SU-DHL-6 (cell line): ENCODE measurements at regions not wholly inside any gene's neighbourhood (a gene's known extent, or its start where the extent isn't known, plus 50 kb on each side); places are given as distances from the start of the nearest gene placed in this dataset.

ENCODE experiments used
- H2AFZ ChIP-seq: fragments of 200-600 bp; sonication (generic); 2 replicates; pipeline ENCODE4 v1.6.1; 2014; ENCODE audit warnings: low read depth, mild to moderate bottlenecking, moderate library complexity, mixed read lengths, antibody characterized with exemption, low read length; ENCODE audit not compliant: severe bottlenecking
- H3F3A ChIP-seq: fragments of 200-600 bp; shearing (Covaris generic); 2 replicates; pipeline ENCODE4 v1.6.0; 2016; ENCODE audit warnings: antibody characterized with exemption, mild to moderate bottlenecking; ENCODE audit not compliant: insufficient read depth
- H3K27ac ChIP-seq: fragments of 200-600 bp; sonication (generic); 2 replicates; pipeline ENCODE4 v1.5.1; 2016; ENCODE audit warnings: low read depth, mild to moderate bottlenecking, low read length, moderate library complexity, mixed read lengths
- H3K27me3 ChIP-seq: fragments of 200-600 bp; sonication (generic), shearing (Covaris generic); 2 replicates; pipeline ENCODE4 v1.6.0; 2014; ENCODE audit warnings: mild to moderate bottlenecking, low read length
- H3K36me3 ChIP-seq: fragments of 200-600 bp; sonication (generic); 2 replicates; pipeline ENCODE4 v1.6.1; 2014; ENCODE audit warnings: mild to moderate bottlenecking, low read length, mixed read lengths
- H3K4me2 ChIP-seq: fragments of 300-600, 200-600 bp; shearing (Covaris generic), sonication (generic); 2 replicates; pipeline ENCODE4 v1.6.0; 2014; ENCODE audit warnings: low read length, low read depth, mild to moderate bottlenecking; ENCODE audit not compliant: poor library complexity, severe bottlenecking
- H3K4me3 ChIP-seq: fragments of 200-600 bp; sonication (generic); 2 replicates; pipeline ENCODE4 v1.5.1; 2014; ENCODE audit warnings: antibody characterized with exemption, low read length, mild to moderate bottlenecking, mixed read lengths; ENCODE audit not compliant: insufficient read depth, poor library complexity, severe bottlenecking
- H3K79me2 ChIP-seq: fragments of 200-600 bp; sonication (generic); 2 replicates; pipeline ENCODE4 v1.6.1; 2014; ENCODE audit warnings: mild to moderate bottlenecking, low read length, moderate library complexity; ENCODE audit not compliant: insufficient read depth
- H3K9ac ChIP-seq: fragments of 200-600 bp; sonication (generic); 2 replicates; pipeline ENCODE4 v1.7.0; 2014; ENCODE audit warnings: mild to moderate bottlenecking, low read length
- H3K9me2 ChIP-seq: fragments of 200-600 bp; sonication (generic); replicated peaks from 2 replicates; pipeline ENCODE4 v1.6.1; 2014; ENCODE audit warnings: low read length; ENCODE audit not compliant: insufficient read depth
- H3K9me3 ChIP-seq: fragments of 200-600 bp; sonication (generic); 2 replicates; pipeline ENCODE4 v1.6.1; 2014; ENCODE audit warnings: low read length, mixed read lengths; ENCODE audit not compliant: insufficient read depth
- H4K20me1 ChIP-seq: fragments of 200-600 bp; sonication (generic); 2 replicates; pipeline ENCODE4 v1.6.1; 2014; ENCODE audit warnings: low read depth, mild to moderate bottlenecking, antibody characterized with exemption, low read length, moderate library complexity, mixed read lengths
- CTCF ChIP-seq: fragments of 200-600 bp; sonication (generic); IDR thresholded peaks from one replicate; pipeline ENCODE4 v1.5.1; 2017; ENCODE audit warnings: antibody characterized with exemption, mild to moderate bottlenecking, low read length, moderate library complexity; ENCODE audit not compliant: insufficient read depth, poor library complexity, severe bottlenecking
- EZH2phosphoT487 ChIP-seq: fragments of 200-600 bp; sonication (generic), shearing (Covaris generic); conservative IDR thresholded peaks from 2 replicates; pipeline ENCODE4 v1.6.1; 2018; ENCODE audit warnings: mild to moderate bottlenecking, antibody characterized with exemption, low read length, moderate library complexity, mixed read lengths

GRCh38 chr21:41655259-41655658 lies 111.6 kb downstream of the RIPK4 start:
- Histone ChIP-seq H3K4me2 (no peak overlapping the region), H3F3A (no peaks in the 10 kb centered on the region)

GRCh38 chr21:41653954-41654491 lies 112.8 kb downstream of the RIPK4 start:
- Histone ChIP-seq H3K9ac (no peak overlapping the region), H2AFZ (no peak overlapping the region), H3F3A (no peaks in the 10 kb centered on the region), H3K27ac (no peak overlapping the region), H3K9me2 (no peaks in the 10 kb centered on the region; the same call in 1 of the 2 replicates), H3K79me2 (no peaks in the 10 kb centered on the region), H3K4me2 (no peak overlapping the region), H3K9me3 (no peaks in the 10 kb centered on the region), H3K27me3 (no peaks in the 10 kb centered on the region), H4K20me1 (no peaks in the 10 kb centered on the region), H3K36me3 (no peaks in the 10 kb centered on the region), H3K4me3 (no peak overlapping the region)
- no peak for TF ChIP-seq CTCF
- no peak for TF ChIP-seq EZH2phosphoT487

More at GRCh38 chr21:41655259-41655658, 111.6 kb downstream of the RIPK4 start:
- TF ChIP-seq EZH2phosphoT487, result no peak
- no peak for TF ChIP-seq CTCF
- no peak overlapping the region for H3K27ac ChIP-seq
- H3K27me3 ChIP-seq, result no peaks in the 10 kb centered on the region
- no peaks in the 10 kb centered on the region for H4K20me1 ChIP-seq
- no peak overlapping the region for H3K4me3 ChIP-seq
- no peaks in the 10 kb centered on the region; the same call in 1 of the 2 replicates for H3K9me2 ChIP-seq
- no peak overlapping the region for H2AFZ ChIP-seq
- H3K9ac ChIP-seq, result no peak overlapping the region
- no peaks in the 10 kb centered on the region for H3K9me3 ChIP-seq
- no peaks in the 10 kb centered on the region for H3K79me2 ChIP-seq
- H3K36me3 ChIP-seq, result no peaks in the 10 kb centered on the region

- H3K27me3 ChIP-seq, result no peaks in the 10 kb centered on the region
- no peak overlapping the region for H3K4me2 ChIP-seq
- no peak overlapping the region for H3K4me3 ChIP-seq
- no peaks in the 10 kb centered on the region for H3K9me3 ChIP-seq
- TF ChIP-seq EZH2phosphoT487, result no peak
- no peak for TF ChIP-seq CTCF
- no peak overlapping the region for H3K27ac ChIP-seq
- no peak overlapping the region for H3K9ac ChIP-seq
- H3F3A ChIP-seq, result no peaks in the 10 kb centered on the region
- H3K36me3 ChIP-seq, result no peaks in the 10 kb centered on the region
- H3K79me2 ChIP-seq, result no peaks in the 10 kb centered on the region
- no peaks in the 10 kb centered on the region; the same call in 1 of the 2 replicates for H3K9me2 ChIP-seq
- no peaks in the 10 kb centered on the region for H4K20me1 ChIP-seq
- no peak overlapping the region for H2AFZ ChIP-seq
Measured at GRCh38 chr21:41653243-41653953, 113.5 kb downstream of the RIPK4 start.
